ENCODE measurements at regions not wholly inside any gene's neighbourhood (a gene's known extent, or its start where the extent isn't known, plus 50 kb on each side); places are given as distances from the start of the nearest gene placed in this dataset.

GRCh38 chr13:64087624-64088023, 2672.0 kb upstream of the PCDH20 start:
- TF ChIP-seq, protein P1, sequence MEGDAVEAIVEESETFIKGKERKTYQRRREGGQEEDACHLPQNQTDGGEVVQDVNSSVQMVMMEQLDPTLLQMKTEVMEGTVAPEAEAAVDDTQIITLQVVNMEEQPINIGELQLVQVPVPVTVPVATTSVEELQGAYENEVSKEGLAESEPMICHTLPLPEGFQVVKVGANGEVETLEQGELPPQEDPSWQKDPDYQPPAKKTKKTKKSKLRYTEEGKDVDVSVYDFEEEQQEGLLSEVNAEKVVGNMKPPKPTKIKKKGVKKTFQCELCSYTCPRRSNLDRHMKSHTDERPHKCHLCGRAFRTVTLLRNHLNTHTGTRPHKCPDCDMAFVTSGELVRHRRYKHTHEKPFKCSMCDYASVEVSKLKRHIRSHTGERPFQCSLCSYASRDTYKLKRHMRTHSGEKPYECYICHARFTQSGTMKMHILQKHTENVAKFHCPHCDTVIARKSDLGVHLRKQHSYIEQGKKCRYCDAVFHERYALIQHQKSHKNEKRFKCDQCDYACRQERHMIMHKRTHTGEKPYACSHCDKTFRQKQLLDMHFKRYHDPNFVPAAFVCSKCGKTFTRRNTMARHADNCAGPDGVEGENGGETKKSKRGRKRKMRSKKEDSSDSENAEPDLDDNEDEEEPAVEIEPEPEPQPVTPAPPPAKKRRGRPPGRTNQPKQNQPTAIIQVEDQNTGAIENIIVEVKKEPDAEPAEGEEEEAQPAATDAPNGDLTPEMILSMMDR (IDR thresholded peaks at IDR 0.05; ENCODE audit: insufficient read depth, low read depth, low read length) = no peak
- no peak for TF ChIP-seq EZH2 (IDR thresholded peaks at IDR 0.05; ENCODE audit: insufficient read depth, low read length)

Measured in astrocyte (in vitro differentiated cells and primary cell).